ENCODE measurements at regions not wholly inside any gene's neighbourhood (a gene's known extent, or its start where the extent isn't known, plus 50 kb on each side); places are given as distances from the start of the nearest gene placed in this dataset.

DNA sequence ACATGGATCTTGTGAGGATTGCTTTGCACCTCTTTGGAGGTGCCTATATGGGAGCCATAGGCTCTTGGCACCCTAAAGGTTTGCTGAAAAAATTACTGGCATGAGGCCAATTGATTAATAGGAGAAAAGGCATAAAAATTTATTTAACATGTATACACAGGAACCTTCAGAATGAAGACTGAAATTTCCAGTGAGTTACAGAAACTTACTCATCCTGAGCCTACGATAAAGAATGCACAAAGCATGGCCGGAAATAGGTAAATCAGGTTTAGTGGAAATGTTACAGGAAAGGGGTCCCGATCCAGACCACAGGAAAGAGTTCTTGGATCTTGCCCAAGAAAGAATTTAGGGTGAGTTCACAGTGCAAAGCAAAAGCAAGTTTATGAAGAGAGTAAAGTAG, 625.3 kb downstream of the MMUT start:
- Mint-ChIP-seq H3K36me3 (ENCODE audit: low read depth) (peaks cover 11% of the 10 kb centered on the region), H3K4me1 (no peaks in the 10 kb centered on the region), H3K9me3 (peaks cover 20% of the 10 kb centered on the region), H3K27me3 (ENCODE audit: low read depth) (no peaks in the 10 kb centered on the region), H3K4me3 (no peak overlapping the region), H3K27ac (ENCODE audit: unreplicated experiment) (no peak overlapping the region)
- DNase-seq (ENCODE audit: low read depth, low spot score): no peak
- TF ChIP-seq, protein P1, sequence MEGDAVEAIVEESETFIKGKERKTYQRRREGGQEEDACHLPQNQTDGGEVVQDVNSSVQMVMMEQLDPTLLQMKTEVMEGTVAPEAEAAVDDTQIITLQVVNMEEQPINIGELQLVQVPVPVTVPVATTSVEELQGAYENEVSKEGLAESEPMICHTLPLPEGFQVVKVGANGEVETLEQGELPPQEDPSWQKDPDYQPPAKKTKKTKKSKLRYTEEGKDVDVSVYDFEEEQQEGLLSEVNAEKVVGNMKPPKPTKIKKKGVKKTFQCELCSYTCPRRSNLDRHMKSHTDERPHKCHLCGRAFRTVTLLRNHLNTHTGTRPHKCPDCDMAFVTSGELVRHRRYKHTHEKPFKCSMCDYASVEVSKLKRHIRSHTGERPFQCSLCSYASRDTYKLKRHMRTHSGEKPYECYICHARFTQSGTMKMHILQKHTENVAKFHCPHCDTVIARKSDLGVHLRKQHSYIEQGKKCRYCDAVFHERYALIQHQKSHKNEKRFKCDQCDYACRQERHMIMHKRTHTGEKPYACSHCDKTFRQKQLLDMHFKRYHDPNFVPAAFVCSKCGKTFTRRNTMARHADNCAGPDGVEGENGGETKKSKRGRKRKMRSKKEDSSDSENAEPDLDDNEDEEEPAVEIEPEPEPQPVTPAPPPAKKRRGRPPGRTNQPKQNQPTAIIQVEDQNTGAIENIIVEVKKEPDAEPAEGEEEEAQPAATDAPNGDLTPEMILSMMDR (conservative IDR thresholded peaks at IDR 0.05): no peak

DNA sequence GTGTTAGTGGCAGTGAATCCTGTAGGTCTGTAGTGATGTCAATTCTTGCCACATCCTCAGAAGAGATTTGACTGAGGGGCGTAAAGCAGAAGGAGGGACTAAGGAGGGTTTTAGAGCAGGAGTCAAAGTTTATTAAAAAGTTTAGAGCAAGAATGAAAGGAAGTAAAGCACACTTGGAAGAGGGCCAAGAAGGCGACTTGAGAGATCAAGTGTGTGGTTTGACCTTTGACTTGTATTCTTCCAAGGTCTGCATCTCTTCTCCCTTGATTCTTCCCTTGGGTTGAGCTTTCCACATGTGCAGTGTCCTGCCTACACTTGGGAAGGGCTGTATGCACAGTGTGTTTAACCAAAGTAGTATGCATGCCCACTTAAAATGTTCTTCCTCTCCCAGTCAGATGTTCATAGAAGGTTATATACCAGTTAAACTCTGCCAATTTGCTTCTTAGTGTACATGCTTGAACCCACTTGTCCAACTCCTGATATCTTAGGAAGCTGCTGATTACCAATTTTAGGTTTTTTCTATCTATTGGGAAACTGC, 627.6 kb downstream of the MMUT start:
- TF ChIP-seq, protein P1 (conservative IDR thresholded peaks at IDR 0.05): no peak
- Mint-ChIP-seq H3K27me3 (ENCODE audit: low read depth) (no peaks in the 10 kb centered on the region), H3K4me1 (no peaks in the 10 kb centered on the region), H3K36me3 (ENCODE audit: low read depth) (peaks cover 4% of the 10 kb centered on the region), H3K4me3 (no peak overlapping the region), H3K27ac (ENCODE audit: unreplicated experiment) (no peak overlapping the region), H3K9me3 (peaks cover 6% of the 10 kb centered on the region)
- no peak for DNase-seq (ENCODE audit: low read depth, low spot score)

DNA sequence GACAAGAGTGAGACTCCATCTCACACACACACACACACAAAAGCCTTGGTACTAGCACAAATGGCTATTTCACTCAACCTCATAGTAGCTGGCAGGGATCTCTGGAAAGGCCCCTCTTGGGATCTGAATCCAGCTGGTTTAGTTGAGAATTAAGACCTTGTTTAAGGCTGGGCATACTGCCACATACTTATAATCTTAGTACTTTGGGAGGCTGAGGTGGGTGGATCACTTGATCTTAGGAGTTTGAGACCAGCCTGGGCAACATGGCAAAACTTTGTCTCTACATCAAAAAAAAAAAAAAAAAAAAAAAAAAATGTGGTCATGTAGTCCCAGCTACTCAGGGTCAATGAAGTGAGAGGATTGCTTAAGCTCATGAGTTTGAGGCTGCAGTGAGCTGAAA, 628.3 kb downstream of the MMUT start:
- H3K27ac Mint-ChIP-seq (ENCODE audit: unreplicated experiment): no peak overlapping the region
- H3K4me1 Mint-ChIP-seq: no peaks in the 10 kb centered on the region
- H3K4me3 Mint-ChIP-seq: no peak overlapping the region
- DNase-seq (ENCODE audit: low read depth, low spot score): no peak
- TF ChIP-seq, protein P1 (conservative IDR thresholded peaks at IDR 0.05): no peak
- H3K27me3 Mint-ChIP-seq (ENCODE audit: low read depth): no peaks in the 10 kb centered on the region
- H3K9me3 Mint-ChIP-seq: peaks cover 6% of the 10 kb centered on the region
- H3K36me3 Mint-ChIP-seq (ENCODE audit: low read depth): no peaks in the 10 kb centered on the region

DNA sequence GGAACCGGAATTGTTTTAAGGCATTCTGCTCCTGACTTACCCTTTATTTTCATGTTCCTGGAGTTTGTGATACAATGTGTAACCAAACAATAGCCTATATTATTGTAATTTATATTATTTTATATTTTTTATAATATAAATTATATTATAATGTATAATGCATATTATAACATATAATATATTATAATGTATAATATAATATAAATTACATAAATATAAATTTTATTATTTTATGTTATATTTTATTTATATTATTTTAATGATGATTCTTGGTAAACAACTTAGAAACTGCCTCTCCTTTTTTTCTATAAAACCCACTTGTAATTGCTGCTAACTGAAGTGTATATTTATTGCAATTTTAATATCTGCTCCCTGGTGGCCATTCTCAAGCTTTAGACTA, 629.1 kb downstream of the MMUT start:
- no peak for DNase-seq (ENCODE audit: low read depth, low spot score)
- Mint-ChIP-seq H3K36me3 (ENCODE audit: low read depth) (no peaks in the 10 kb centered on the region), H3K27ac (ENCODE audit: unreplicated experiment) (no peak overlapping the region), H3K4me3 (no peak overlapping the region), H3K4me1 (no peaks in the 10 kb centered on the region), H3K27me3 (ENCODE audit: low read depth) (no peaks in the 10 kb centered on the region), H3K9me3 (peaks cover 4% of the 10 kb centered on the region)
- TF ChIP-seq, protein P1 (conservative IDR thresholded peaks at IDR 0.05): no peak

DNA sequence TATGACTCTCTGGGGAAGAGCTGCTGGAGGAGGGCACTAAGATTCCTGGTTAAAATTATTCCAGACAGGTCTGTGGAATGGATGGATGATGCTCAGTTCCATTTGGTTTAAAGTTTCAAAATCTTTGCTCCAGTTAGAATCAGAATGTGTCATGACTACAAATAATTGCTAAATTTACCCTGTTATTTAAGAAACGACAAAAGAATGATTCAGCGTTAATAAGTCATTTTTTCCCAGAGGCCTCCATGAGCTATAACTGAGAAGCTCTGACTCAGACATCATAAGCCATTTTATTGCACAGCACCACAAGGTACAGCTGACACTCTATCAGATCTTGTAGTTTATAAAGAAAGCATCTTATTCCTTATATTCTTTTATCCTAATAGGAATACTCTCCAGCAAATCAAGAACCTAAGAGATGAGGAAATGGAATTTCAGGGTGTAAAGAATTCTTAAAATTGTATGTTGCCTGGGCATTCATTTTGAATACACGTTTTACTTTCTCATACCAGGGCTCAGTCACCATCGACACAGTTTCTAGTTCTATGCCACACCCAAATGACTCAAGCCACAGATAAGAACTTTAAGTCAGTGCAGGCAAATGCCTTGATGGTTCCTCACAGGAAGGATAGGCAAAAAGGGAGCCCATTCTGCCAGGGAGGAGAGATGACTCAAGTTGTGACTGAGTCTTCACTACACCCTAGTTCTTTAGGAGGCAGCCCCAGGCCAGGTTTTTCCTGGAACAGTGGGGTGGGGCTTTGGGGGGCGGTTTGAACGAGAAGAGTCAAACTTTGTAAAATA, 636.0 kb downstream of the MMUT start:
- Mint-ChIP-seq H3K9me3 (no peaks in the 10 kb centered on the region), H3K27ac (ENCODE audit: unreplicated experiment) (no peak overlapping the region), H3K36me3 (ENCODE audit: low read depth) (no peaks in the 10 kb centered on the region), H3K4me3 (no peak overlapping the region), H3K4me1 (no peaks in the 10 kb centered on the region), H3K27me3 (ENCODE audit: low read depth) (no peaks in the 10 kb centered on the region)
- TF ChIP-seq, protein P1 (conservative IDR thresholded peaks at IDR 0.05): no peak
- DNase-seq (ENCODE audit: low read depth, low spot score): no peak

Data from neural crest cell (in vitro differentiated cells).